ENCODE measurements at regions not wholly inside any gene's neighbourhood (a gene's known extent, or its start where the extent isn't known, plus 50 kb on each side); places are given as distances from the start of the nearest gene placed in this dataset.

GRCh38 chr15:58235961-58236360 lies 97.8 kb downstream of the AQP9 start:
- Histone ChIP-seq H3K4me1 (ENCODE audit: insufficient read depth, low read length) (no peaks in the 10 kb centered on the region), H3K27me3 (ENCODE audit: control insufficient read depth in 1 of 2, insufficient read depth in 2 of 2, low read length in 2 of 2) (no peaks in the 10 kb centered on the region), H3K27ac (ENCODE audit: low read depth in 1 of 2, low read length in 2 of 2) (no peak overlapping the region), H3K9me3 (ENCODE audit: control insufficient read depth in 1 of 2, insufficient read depth in 1 of 2, low read length in 2 of 2) (no peaks in the 10 kb centered on the region), H3K4me3 (ENCODE audit: low read length) (no peak overlapping the region), H3K36me3 (ENCODE audit: insufficient read depth, low read length) (no peaks in the 10 kb centered on the region)
- H3K27ac Mint-ChIP-seq, result no peak overlapping the region
- intact Hi-C loops (cut with DNase I, micrococcal nuclease), result no loop called here
- H3K9me3 Mint-ChIP-seq, result no peaks in the 10 kb centered on the region
- H3K36me3 Mint-ChIP-seq (ENCODE audit: low read depth), result no peaks in the 10 kb centered on the region
- ATAC-seq (ENCODE audit: poor library complexity) (no peak), DNase-seq (no peak)
- TF ChIP-seq CTCF (IDR thresholded peaks at IDR 0.05), result no peak
- H3K27me3 Mint-ChIP-seq, result no peaks in the 10 kb centered on the region
- ChIA-PET CTCF (no interaction called here), POLR2A (no interaction called here)
- H3K4me1 Mint-ChIP-seq (ENCODE audit: low read depth), result no peaks in the 10 kb centered on the region
- no peak overlapping the region for H3K4me3 Mint-ChIP-seq

DNA sequence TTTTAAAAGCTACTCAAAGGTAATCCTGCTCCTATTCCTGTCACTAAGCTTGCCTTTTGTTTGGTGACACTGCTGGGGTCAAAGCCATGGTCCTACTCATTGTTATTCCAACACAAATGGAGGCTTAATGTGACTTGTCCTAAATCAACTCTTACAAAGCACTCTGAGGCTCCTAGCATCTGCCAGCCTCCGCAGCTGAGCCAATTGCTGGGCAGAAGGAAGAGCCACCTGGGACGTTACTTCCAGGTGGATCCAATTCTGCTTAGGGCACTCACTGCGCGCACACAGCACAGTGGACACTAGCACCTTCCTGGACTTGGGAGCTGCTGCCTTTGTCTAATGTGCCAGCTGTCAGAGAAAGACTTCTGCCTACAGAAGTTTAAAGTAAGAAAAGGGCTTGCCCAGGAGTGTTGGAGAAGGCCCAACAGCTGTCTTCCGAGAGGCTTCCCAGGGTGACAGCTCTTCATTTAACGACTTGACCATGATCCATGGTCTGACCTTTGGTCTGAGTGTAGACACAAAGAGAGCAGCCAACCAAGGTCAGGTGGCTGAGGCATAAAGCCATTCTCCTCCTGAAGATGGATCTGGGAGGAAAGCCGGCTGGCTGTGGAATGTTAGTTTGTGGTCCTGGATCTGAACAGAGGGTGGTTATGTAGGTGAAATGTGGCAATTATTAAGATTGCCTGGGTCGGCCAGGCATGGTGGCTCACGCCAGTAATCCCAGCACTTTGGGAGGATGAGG lies 102.2 kb downstream of the AQP9 start:
- Mint-ChIP-seq H3K4me1 (ENCODE audit: low read depth) (no peaks in the 10 kb centered on the region), H3K36me3 (ENCODE audit: low read depth) (no peaks in the 10 kb centered on the region), H3K27ac (no peak overlapping the region), H3K4me3 (no peak overlapping the region), H3K9me3 (no peaks in the 10 kb centered on the region), H3K27me3 (no peaks in the 10 kb centered on the region)
- ATAC-seq (ENCODE audit: poor library complexity) (no peak), DNase-seq (no peak)
- Histone ChIP-seq H3K9me3 (ENCODE audit: control insufficient read depth in 1 of 2, insufficient read depth in 1 of 2, low read length in 2 of 2) (no peaks in the 10 kb centered on the region), H3K4me1 (ENCODE audit: insufficient read depth, low read length) (no peaks in the 10 kb centered on the region), H3K27me3 (ENCODE audit: control insufficient read depth in 1 of 2, insufficient read depth in 2 of 2, low read length in 2 of 2) (no peaks in the 10 kb centered on the region), H3K36me3 (ENCODE audit: insufficient read depth, low read length) (no peaks in the 10 kb centered on the region), H3K27ac (ENCODE audit: low read depth in 1 of 2, low read length in 2 of 2) (no peak overlapping the region), H3K4me3 (ENCODE audit: low read length) (no peak overlapping the region)
- no peak for TF ChIP-seq CTCF (IDR thresholded peaks at IDR 0.05)
- ChIA-PET CTCF (no interaction called here), POLR2A (no interaction called here)
- intact Hi-C loops (cut with DNase I, micrococcal nuclease), result no loop called here

DNA sequence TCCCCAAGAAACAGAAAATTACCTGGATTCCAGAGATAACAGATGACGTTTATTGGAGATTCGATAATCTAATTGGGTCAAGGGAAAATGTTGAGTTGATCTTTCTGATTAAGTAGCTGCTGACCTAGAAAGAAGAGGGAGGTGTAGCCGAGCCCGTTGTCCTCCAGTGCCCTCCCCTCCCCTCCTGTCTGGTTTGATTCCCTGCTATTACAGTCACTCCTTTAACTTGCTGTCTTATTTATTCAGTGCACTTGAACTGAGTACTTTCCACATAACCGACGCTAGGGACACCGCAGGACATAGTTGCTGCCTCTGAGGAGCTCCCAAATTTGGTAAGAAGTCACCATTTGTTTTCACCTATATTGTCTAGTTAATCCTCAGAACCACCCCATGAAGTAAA lies 103.7 kb downstream of the AQP9 start:
- no peaks in the 10 kb centered on the region for H3K27me3 Mint-ChIP-seq
- no peak for ATAC-seq (ENCODE audit: poor library complexity)
- no peak for TF ChIP-seq CTCF (IDR thresholded peaks at IDR 0.05)
- Histone ChIP-seq H3K4me3 (ENCODE audit: low read length) (no peak overlapping the region), H3K36me3 (ENCODE audit: insufficient read depth, low read length) (no peaks in the 10 kb centered on the region), H3K27ac (ENCODE audit: low read depth in 1 of 2, low read length in 2 of 2) (no peak overlapping the region), H3K9me3 (ENCODE audit: control insufficient read depth in 1 of 2, insufficient read depth in 1 of 2, low read length in 2 of 2) (no peaks in the 10 kb centered on the region), H3K4me1 (ENCODE audit: insufficient read depth, low read length) (no peaks in the 10 kb centered on the region), H3K27me3 (ENCODE audit: control insufficient read depth in 1 of 2, insufficient read depth in 2 of 2, low read length in 2 of 2) (no peaks in the 10 kb centered on the region)
- no peak overlapping the region for H3K4me3 Mint-ChIP-seq
- intact Hi-C loops (cut with DNase I, micrococcal nuclease), result no loop called here
- H3K36me3 Mint-ChIP-seq (ENCODE audit: low read depth), result no peaks in the 10 kb centered on the region
- no peak overlapping the region for H3K27ac Mint-ChIP-seq
- no peaks in the 10 kb centered on the region for H3K9me3 Mint-ChIP-seq
- H3K4me1 Mint-ChIP-seq (ENCODE audit: low read depth), result no peaks in the 10 kb centered on the region
- CTCF ChIA-PET, result no interaction called here
- POLR2A ChIA-PET, result no interaction called here
- no peak for DNase-seq

Data from CD4-positive, alpha-beta T cell (primary cell).